Ovary (tissue), 3 donors: ENCODE measurements at regions not wholly inside any gene's neighbourhood (a gene's known extent, or its start where the extent isn't known, plus 50 kb on each side); places are given as distances from the start of the nearest gene placed in this dataset.

Experiments used
- CTCF ChIP-seq, 3 donors: fragments of 450-650 bp in 2 of 3; fragments of 200-600 bp in 1 of 3; IDR thresholded peaks; one replicate each; pipeline versions ENCODE4 v1.5.1 to v1.8.0; 2016 to 2022; ENCODE audit warnings: antibody characterized with exemption in 3 of 3, mild to moderate bottlenecking in 1 of 3
- EP300 ChIP-seq: sonication (generic); formaldehyde crosslinking; IDR thresholded peaks from one replicate; pipeline ENCODE4 v1.6.1; 2017; ENCODE audit warnings: antibody characterized with exemption
- POLR2A ChIP-seq: fragments of 450-650 bp; IDR thresholded peaks from one replicate; pipeline ENCODE4 v1.6.1; 2017; ENCODE audit warnings: antibody characterized with exemption, mild to moderate bottlenecking, moderate library complexity
- donor health status: DM: no; HTN: no; CAD: no.

GRCh38 chr12:126359216-126359615 is 1294.0 kb downstream of the AACS start:
- TF ChIP-seq CTCF (IDR thresholded peaks at IDR 0.05): no peak
- no peak for TF ChIP-seq POLR2A
- TF ChIP-seq EP300: no peak
